ENCODE measurements at regions not wholly inside any gene's neighbourhood (a gene's known extent, or its start where the extent isn't known, plus 50 kb on each side); places are given as distances from the start of the nearest gene placed in this dataset.
"Not testable (repeated sequence)": the region's sequence is repeated elsewhere in the genome, so short reads cannot be mapped to it uniquely, and the experiment has no call there.

GRCh38 chrX:35221391-35221790, 278.8 kb downstream of the FAM47B start:
- not testable (repeated sequence) for H3K4me1 Mint-ChIP-seq (ENCODE audit: low read depth, unreplicated experiment); H3K9me3 Mint-ChIP-seq (ENCODE audit: unreplicated experiment); H3K27ac Mint-ChIP-seq (ENCODE audit: unreplicated experiment); H3K4me3 Mint-ChIP-seq (ENCODE audit: unreplicated experiment); DNase-seq; H3K36me3 Mint-ChIP-seq (ENCODE audit: unreplicated experiment); H3K27me3 Mint-ChIP-seq (ENCODE audit: unreplicated experiment)

- no peaks in the 10 kb centered on the region for H3K4me1 Mint-ChIP-seq (ENCODE audit: low read depth, unreplicated experiment)
- TF ChIP-seq, protein P1, sequence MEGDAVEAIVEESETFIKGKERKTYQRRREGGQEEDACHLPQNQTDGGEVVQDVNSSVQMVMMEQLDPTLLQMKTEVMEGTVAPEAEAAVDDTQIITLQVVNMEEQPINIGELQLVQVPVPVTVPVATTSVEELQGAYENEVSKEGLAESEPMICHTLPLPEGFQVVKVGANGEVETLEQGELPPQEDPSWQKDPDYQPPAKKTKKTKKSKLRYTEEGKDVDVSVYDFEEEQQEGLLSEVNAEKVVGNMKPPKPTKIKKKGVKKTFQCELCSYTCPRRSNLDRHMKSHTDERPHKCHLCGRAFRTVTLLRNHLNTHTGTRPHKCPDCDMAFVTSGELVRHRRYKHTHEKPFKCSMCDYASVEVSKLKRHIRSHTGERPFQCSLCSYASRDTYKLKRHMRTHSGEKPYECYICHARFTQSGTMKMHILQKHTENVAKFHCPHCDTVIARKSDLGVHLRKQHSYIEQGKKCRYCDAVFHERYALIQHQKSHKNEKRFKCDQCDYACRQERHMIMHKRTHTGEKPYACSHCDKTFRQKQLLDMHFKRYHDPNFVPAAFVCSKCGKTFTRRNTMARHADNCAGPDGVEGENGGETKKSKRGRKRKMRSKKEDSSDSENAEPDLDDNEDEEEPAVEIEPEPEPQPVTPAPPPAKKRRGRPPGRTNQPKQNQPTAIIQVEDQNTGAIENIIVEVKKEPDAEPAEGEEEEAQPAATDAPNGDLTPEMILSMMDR (IDR thresholded peaks at IDR 0.05; ENCODE audit: partially characterized antibody, unreplicated experiment) = no peak
- no peaks in the 10 kb centered on the region for H3K36me3 Mint-ChIP-seq (ENCODE audit: unreplicated experiment)
- H3K9me3 Mint-ChIP-seq (ENCODE audit: unreplicated experiment) = no peaks in the 10 kb centered on the region
- H3K27ac Mint-ChIP-seq (ENCODE audit: unreplicated experiment) = no peak overlapping the region
- no peaks in the 10 kb centered on the region for H3K27me3 Mint-ChIP-seq (ENCODE audit: unreplicated experiment)
- DNase-seq = no peak
- no peak overlapping the region for H3K4me3 Mint-ChIP-seq (ENCODE audit: unreplicated experiment)
Measured at GRCh38 chrX:35244088-35244741, 301.6 kb downstream of the FAM47B start.

- Mint-ChIP-seq H3K27me3 (ENCODE audit: unreplicated experiment) (no peaks in the 10 kb centered on the region), H3K4me3 (ENCODE audit: unreplicated experiment) (no peak overlapping the region), H3K4me1 (ENCODE audit: low read depth, unreplicated experiment) (no peaks in the 10 kb centered on the region), H3K27ac (ENCODE audit: unreplicated experiment) (no peak overlapping the region), H3K36me3 (ENCODE audit: unreplicated experiment) (no peaks in the 10 kb centered on the region), H3K9me3 (ENCODE audit: unreplicated experiment) (no peaks in the 10 kb centered on the region)
- no peak for DNase-seq
- TF ChIP-seq, protein P1 (IDR thresholded peaks at IDR 0.05; ENCODE audit: partially characterized antibody, unreplicated experiment) = no peak
Measured at GRCh38 chrX:35244796-35245508, 302.4 kb downstream of the FAM47B start.

DNA sequence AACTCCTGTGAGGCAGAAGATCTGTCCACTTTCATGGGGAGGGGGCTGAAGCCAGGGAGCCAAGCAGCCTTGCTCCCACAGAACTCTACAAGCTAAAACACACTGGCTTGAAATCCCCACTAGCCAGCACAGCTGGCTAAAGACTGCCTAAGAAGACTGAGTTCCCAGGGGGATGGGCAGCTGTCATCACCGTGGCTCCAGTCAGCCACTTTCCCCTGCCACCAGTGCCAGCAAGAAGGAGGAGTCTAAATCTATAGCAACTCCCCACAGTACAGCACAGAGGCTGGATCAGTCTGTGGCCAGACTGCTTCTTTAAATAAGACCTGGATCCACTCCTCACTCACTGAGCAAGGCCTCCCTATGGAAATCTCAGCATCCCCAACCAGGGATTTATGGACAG, 308.6 kb downstream of the FAM47B start:
- Mint-ChIP-seq H3K27me3 (ENCODE audit: unreplicated experiment) (no peaks in the 10 kb centered on the region), H3K27ac (ENCODE audit: unreplicated experiment) (no peak overlapping the region), H3K4me1 (ENCODE audit: low read depth, unreplicated experiment) (no peaks in the 10 kb centered on the region), H3K36me3 (ENCODE audit: unreplicated experiment) (no peaks in the 10 kb centered on the region), H3K4me3 (ENCODE audit: unreplicated experiment) (no peak overlapping the region), H3K9me3 (ENCODE audit: unreplicated experiment) (no peaks in the 10 kb centered on the region)
- TF ChIP-seq, protein P1 (IDR thresholded peaks at IDR 0.05; ENCODE audit: partially characterized antibody, unreplicated experiment) = no peak
- no peak for DNase-seq

GRCh38 chrX:35276115-35276514, 333.5 kb downstream of the FAM47B start:
- H3K9me3 Mint-ChIP-seq (ENCODE audit: unreplicated experiment) = peaks cover 1% of the 10 kb centered on the region
- TF ChIP-seq, protein P1 (IDR thresholded peaks at IDR 0.05; ENCODE audit: partially characterized antibody, unreplicated experiment) = no peak
- no peaks in the 10 kb centered on the region for H3K36me3 Mint-ChIP-seq (ENCODE audit: unreplicated experiment)
- H3K4me1 Mint-ChIP-seq (ENCODE audit: low read depth, unreplicated experiment) = no peaks in the 10 kb centered on the region
- no peak overlapping the region for H3K27ac Mint-ChIP-seq (ENCODE audit: unreplicated experiment)
- H3K4me3 Mint-ChIP-seq (ENCODE audit: unreplicated experiment) = no peak overlapping the region
- no peaks in the 10 kb centered on the region for H3K27me3 Mint-ChIP-seq (ENCODE audit: unreplicated experiment)
- DNase-seq = no peak

Data from glutamatergic neuron (in vitro differentiated cells).